GM23338 (cell line): ENCODE measurements at regions not wholly inside any gene's neighbourhood (a gene's known extent, or its start where the extent isn't known, plus 50 kb on each side); places are given as distances from the start of the nearest gene placed in this dataset.

ENCODE experiments used
- ATAC-seq: fragments of 200-7000 bp; cut with Tn5 transposase; 3 replicates; pipeline ENCODE4 v1.9.1; 2020
- DNase-seq: peaks from one replicate; pipeline ENCODE4 v3.0.0-alpha.2; 2015; ENCODE audit warnings: low spot score
- H2AFZ ChIP-seq: fragments of 200-600 bp; sonication (generic); 2 replicates; pipeline ENCODE4 v1.8.0; 2016; ENCODE audit warnings: antibody characterized with exemption, mild to moderate bottlenecking, moderate library complexity
- H3F3A ChIP-seq: fragments of 200-600 bp; sonication (generic); replicated peaks from 2 replicates; pipeline ENCODE4 v1.8.0; 2017; ENCODE audit warnings: antibody characterized with exemption, mixed run types, low read depth
- H3K27ac ChIP-seq: fragments of 200-600 bp; sonication (generic); 2 replicates; pipeline ENCODE4 v1.6.1; 2016; ENCODE audit warnings: low read depth
- H3K27me3 ChIP-seq: fragments of 200-600 bp; sonication (generic); 2 replicates; pipeline ENCODE4 v1.8.0; 2016; ENCODE audit warnings: mild to moderate bottlenecking, mixed run types, moderate library complexity; ENCODE audit not compliant: insufficient read depth
- H3K36me3 ChIP-seq: fragments of 200-600 bp; sonication (generic); 2 replicates; pipeline ENCODE4 v1.8.0; 2016; ENCODE audit warnings: mild to moderate bottlenecking; ENCODE audit not compliant: insufficient read depth
- H3K4me1 ChIP-seq: fragments of 200-600 bp; sonication (generic); 2 replicates; pipeline ENCODE4 v1.8.0; 2016; ENCODE audit warnings: mild to moderate bottlenecking, moderate library complexity; ENCODE audit not compliant: insufficient read depth
- H3K4me2 ChIP-seq: fragments of 200-600 bp; sonication (generic); 2 replicates; pipeline ENCODE4 v1.7.1; 2017; ENCODE audit warnings: mixed run types
- H3K4me3 ChIP-seq: fragments of 200-600 bp; sonication (generic); 2 replicates; pipeline ENCODE4 v1.6.1; 2016; ENCODE audit warnings: mixed run types
- H3K79me2 ChIP-seq: fragments of 200-600 bp; sonication (generic); replicated peaks from 2 replicates; pipeline ENCODE4 v1.8.0; 2017; ENCODE audit warnings: mild to moderate bottlenecking; ENCODE audit not compliant: insufficient read depth
- H3K9me2 ChIP-seq: fragments of 200-600 bp; sonication (generic); 2 replicates; pipeline ENCODE4 v1.8.0; 2017; ENCODE audit not compliant: insufficient read depth
- H4K20me1 ChIP-seq: fragments of 200-600 bp; sonication (generic); replicated peaks from 2 replicates; pipeline ENCODE4 v1.8.0; 2017; ENCODE audit warnings: mild to moderate bottlenecking; ENCODE audit not compliant: insufficient read depth
- H3K27ac Mint-ChIP-seq: 2 replicates; pipeline ENCODE4 v1.8.0; 2020; ENCODE audit warnings: inconsistent platforms, mild to moderate bottlenecking, moderate library complexity, mixed read lengths
- H3K27me3 Mint-ChIP-seq: 3 replicates; pipeline ENCODE4 v1.8.0; 2022; ENCODE audit warnings: low read depth, mild to moderate bottlenecking, moderate library complexity, mixed read lengths, inconsistent platforms; ENCODE audit not compliant: insufficient read depth, poor library complexity
- H3K36me3 Mint-ChIP-seq: 3 replicates; pipeline ENCODE4 v1.8.0; 2021; ENCODE audit warnings: low read depth, mild to moderate bottlenecking, inconsistent platforms, moderate library complexity, mixed read lengths
- H3K4me1 Mint-ChIP-seq: 3 replicates; pipeline ENCODE4 v1.8.0; 2020; ENCODE audit warnings: mild to moderate bottlenecking, inconsistent platforms, mixed read lengths
- H3K4me3 Mint-ChIP-seq: 3 replicates; pipeline ENCODE4 v1.8.0; 2021; ENCODE audit warnings: moderate library complexity, mild to moderate bottlenecking, inconsistent platforms, mixed read lengths
- H3K9me3 Mint-ChIP-seq: 3 replicates; pipeline ENCODE4 v1.8.0; 2020; ENCODE audit warnings: moderate library complexity, mild to moderate bottlenecking, inconsistent platforms, mixed read lengths
- CREB1 ChIP-seq: fragments of 250-450 bp; sonication (Bioruptor Pico); IDR thresholded peaks from 2 replicates; pipeline ENCODE4 v1.5.0; 2020; ENCODE audit warnings: low read depth, mild to moderate bottlenecking, moderate library complexity
- CTCF ChIP-seq, 2 experiments: fragments of 200-600 bp in 1 of 2; sonication (generic) in 1 of 2; conservative IDR thresholded peaks; 2 replicates each; pipeline versions ENCODE4 v1.5.1 to v1.6.1; 2016 to 2017; ENCODE audit warnings: antibody characterized with exemption in 2 of 2, low read depth in 2 of 2, mild to moderate bottlenecking in 2 of 2, moderate library complexity in 1 of 2
- EZH2 ChIP-seq: fragments of 200-600 bp; sonication (generic); IDR thresholded peaks from one replicate; pipeline ENCODE4 v1.8.0; 2017; ENCODE audit warnings: antibody characterized with exemption, mild to moderate bottlenecking, low read depth; ENCODE audit not compliant: unreplicated experiment
- EZH2phosphoT487 ChIP-seq: fragments of 200-600 bp; sonication (generic); IDR thresholded peaks from one replicate; pipeline ENCODE4 v1.8.1; 2018; ENCODE audit warnings: antibody characterized with exemption; ENCODE audit not compliant: unreplicated experiment
- JUNB ChIP-seq: IDR thresholded peaks from one replicate; pipeline ENCODE4 v1.6.1; 2016; ENCODE audit warnings: antibody characterized with exemption; ENCODE audit not compliant: unreplicated experiment
- POLR2AphosphoS5 ChIP-seq: IDR thresholded peaks from 2 replicates; pipeline ENCODE4 v1.6.1; 2016; ENCODE audit warnings: antibody characterized with exemption, low read depth
- STAT1 ChIP-seq: IDR thresholded peaks from one replicate; pipeline ENCODE4 v1.6.1; 2016; ENCODE audit warnings: antibody characterized with exemption; ENCODE audit not compliant: unreplicated experiment
- ZNF114 ChIP-seq: fragments of 250-450 bp; sonication (Bioruptor Pico); IDR thresholded peaks from 2 replicates; pipeline ENCODE4 v1.5.0; 2020; ENCODE audit warnings: mild to moderate bottlenecking, moderate library complexity
- ZNF331 ChIP-seq: fragments of 250-450 bp; sonication (Bioruptor Pico); IDR thresholded peaks from 2 replicates; pipeline ENCODE4 v1.5.0; 2020; ENCODE audit warnings: low read depth, mild to moderate bottlenecking, moderate library complexity
- TF ChIP-seq, protein P1 (sequence below): IDR thresholded peaks from one replicate; pipeline ENCODE4 v1.6.1; 2018; ENCODE audit warnings: antibody characterized with exemption; ENCODE audit not compliant: unreplicated experiment
- TF ChIP-seq, protein P2 (sequence below): fragments of 250-450 bp; sonication (Bioruptor Pico); IDR thresholded peaks from 2 replicates; pipeline ENCODE4 v1.5.0; 2020; ENCODE audit warnings: mild to moderate bottlenecking, moderate library complexity

DNA sequence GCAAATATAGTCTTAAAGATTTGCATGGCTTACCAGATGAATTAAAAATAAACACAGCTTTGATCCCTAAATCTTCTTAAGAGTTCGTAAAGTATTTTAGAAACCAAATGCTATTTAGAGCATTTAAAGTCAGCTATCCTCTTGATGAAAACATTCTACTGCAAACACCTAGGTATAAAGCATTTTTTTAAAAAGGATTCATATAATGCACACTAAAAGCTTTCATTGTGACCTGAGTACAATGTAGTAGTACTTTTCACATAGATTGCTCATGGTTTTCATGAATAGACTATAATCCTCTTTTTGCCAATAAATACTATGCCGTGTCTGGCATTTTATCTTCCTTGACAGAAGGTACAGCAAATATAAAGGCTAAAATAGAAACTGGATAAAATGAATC lies 805.1 kb upstream of the INTU start:
- H3K27ac Mint-ChIP-seq, result no peak overlapping the region
- peaks cover 10% of the 10 kb centered on the region; the same call in 2 of the 3 replicates for H3K9me3 Mint-ChIP-seq
- Histone ChIP-seq H3K36me3 (0 out of 2 replicates have a peak, but pooled peaks cover 3% of the 10 kb centered on the region), H4K20me1 (no peaks in the 10 kb centered on the region), H3K27me3 (no peaks in the 10 kb centered on the region), H2AFZ (no peak overlapping the region), H3K4me3 (no peak overlapping the region), H3K4me1 (no peaks in the 10 kb centered on the region), H3K4me2 (no peak overlapping the region), H3F3A (no peaks in the 10 kb centered on the region), H3K79me2 (no peaks in the 10 kb centered on the region), H3K27ac (no peak overlapping the region), H3K9me2 (no peaks in the 10 kb centered on the region)
- no peak for DNase-seq
- H3K27me3 Mint-ChIP-seq, result no peaks in the 10 kb centered on the region
- ATAC-seq, result no peak
- H3K36me3 Mint-ChIP-seq, result no peaks in the 10 kb centered on the region
- H3K4me3 Mint-ChIP-seq, result no peak overlapping the region
- no peak for TF ChIP-seq ZNF114 (CRISPR knock-in tag)
- no peak for TF ChIP-seq EZH2phosphoT487
- no peak for TF ChIP-seq ZNF331 (CRISPR knock-in tag)
- H3K4me1 Mint-ChIP-seq, result no peaks in the 10 kb centered on the region

GRCh38 chr4:126834854-126835253 lies 797.9 kb upstream of the INTU start:
- DNase-seq (no peak), ATAC-seq (no peak)
- Histone ChIP-seq H3K4me3 (no peak overlapping the region), H4K20me1 (no peaks in the 10 kb centered on the region), H3K9me2 (peaks cover 5% of the 10 kb centered on the region; the same call in 1 of the 2 replicates), H3K36me3 (no peaks in the 10 kb centered on the region), H3K27ac (no peak overlapping the region), H3K4me2 (no peak overlapping the region), H3K27me3 (no peaks in the 10 kb centered on the region), H3K79me2 (no peaks in the 10 kb centered on the region), H3K4me1 (no peaks in the 10 kb centered on the region), H2AFZ (no peak overlapping the region), H3F3A (no peaks in the 10 kb centered on the region)
- no peak overlapping the region for H3K27ac Mint-ChIP-seq
- no peaks in the 10 kb centered on the region for H3K4me1 Mint-ChIP-seq
- no peak overlapping the region for H3K4me3 Mint-ChIP-seq
- peaks cover 27% of the 10 kb centered on the region; the same call in 2 of the 3 replicates for H3K9me3 Mint-ChIP-seq
- no peaks in the 10 kb centered on the region; the same call in 2 of the 3 replicates for H3K36me3 Mint-ChIP-seq
- H3K27me3 Mint-ChIP-seq, result no peaks in the 10 kb centered on the region
- TF ChIP-seq ZNF331 (CRISPR knock-in tag) (no peak), CTCF (conservative IDR thresholded peaks at IDR 0.05; ENCODE audit: low read depth in 2 of 2) (no peak), CREB1 (CRISPR knock-in tag) (no peak), ZNF114 (CRISPR knock-in tag) (no peak), STAT1 (no peak), EZH2 (no peak), JUNB (no peak), POLR2AphosphoS5 (no peak), EZH2phosphoT487 (no peak)
- TF ChIP-seq, protein P1, sequence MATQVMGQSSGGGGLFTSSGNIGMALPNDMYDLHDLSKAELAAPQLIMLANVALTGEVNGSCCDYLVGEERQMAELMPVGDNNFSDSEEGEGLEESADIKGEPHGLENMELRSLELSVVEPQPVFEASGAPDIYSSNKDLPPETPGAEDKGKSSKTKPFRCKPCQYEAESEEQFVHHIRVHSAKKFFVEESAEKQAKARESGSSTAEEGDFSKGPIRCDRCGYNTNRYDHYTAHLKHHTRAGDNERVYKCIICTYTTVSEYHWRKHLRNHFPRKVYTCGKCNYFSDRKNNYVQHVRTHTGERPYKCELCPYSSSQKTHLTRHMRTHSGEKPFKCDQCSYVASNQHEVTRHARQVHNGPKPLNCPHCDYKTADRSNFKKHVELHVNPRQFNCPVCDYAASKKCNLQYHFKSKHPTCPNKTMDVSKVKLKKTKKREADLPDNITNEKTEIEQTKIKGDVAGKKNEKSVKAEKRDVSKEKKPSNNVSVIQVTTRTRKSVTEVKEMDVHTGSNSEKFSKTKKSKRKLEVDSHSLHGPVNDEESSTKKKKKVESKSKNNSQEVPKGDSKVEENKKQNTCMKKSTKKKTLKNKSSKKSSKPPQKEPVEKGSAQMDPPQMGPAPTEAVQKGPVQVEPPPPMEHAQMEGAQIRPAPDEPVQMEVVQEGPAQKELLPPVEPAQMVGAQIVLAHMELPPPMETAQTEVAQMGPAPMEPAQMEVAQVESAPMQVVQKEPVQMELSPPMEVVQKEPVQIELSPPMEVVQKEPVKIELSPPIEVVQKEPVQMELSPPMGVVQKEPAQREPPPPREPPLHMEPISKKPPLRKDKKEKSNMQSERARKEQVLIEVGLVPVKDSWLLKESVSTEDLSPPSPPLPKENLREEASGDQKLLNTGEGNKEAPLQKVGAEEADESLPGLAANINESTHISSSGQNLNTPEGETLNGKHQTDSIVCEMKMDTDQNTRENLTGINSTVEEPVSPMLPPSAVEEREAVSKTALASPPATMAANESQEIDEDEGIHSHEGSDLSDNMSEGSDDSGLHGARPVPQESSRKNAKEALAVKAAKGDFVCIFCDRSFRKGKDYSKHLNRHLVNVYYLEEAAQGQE, result no peak
- TF ChIP-seq, protein P2, sequence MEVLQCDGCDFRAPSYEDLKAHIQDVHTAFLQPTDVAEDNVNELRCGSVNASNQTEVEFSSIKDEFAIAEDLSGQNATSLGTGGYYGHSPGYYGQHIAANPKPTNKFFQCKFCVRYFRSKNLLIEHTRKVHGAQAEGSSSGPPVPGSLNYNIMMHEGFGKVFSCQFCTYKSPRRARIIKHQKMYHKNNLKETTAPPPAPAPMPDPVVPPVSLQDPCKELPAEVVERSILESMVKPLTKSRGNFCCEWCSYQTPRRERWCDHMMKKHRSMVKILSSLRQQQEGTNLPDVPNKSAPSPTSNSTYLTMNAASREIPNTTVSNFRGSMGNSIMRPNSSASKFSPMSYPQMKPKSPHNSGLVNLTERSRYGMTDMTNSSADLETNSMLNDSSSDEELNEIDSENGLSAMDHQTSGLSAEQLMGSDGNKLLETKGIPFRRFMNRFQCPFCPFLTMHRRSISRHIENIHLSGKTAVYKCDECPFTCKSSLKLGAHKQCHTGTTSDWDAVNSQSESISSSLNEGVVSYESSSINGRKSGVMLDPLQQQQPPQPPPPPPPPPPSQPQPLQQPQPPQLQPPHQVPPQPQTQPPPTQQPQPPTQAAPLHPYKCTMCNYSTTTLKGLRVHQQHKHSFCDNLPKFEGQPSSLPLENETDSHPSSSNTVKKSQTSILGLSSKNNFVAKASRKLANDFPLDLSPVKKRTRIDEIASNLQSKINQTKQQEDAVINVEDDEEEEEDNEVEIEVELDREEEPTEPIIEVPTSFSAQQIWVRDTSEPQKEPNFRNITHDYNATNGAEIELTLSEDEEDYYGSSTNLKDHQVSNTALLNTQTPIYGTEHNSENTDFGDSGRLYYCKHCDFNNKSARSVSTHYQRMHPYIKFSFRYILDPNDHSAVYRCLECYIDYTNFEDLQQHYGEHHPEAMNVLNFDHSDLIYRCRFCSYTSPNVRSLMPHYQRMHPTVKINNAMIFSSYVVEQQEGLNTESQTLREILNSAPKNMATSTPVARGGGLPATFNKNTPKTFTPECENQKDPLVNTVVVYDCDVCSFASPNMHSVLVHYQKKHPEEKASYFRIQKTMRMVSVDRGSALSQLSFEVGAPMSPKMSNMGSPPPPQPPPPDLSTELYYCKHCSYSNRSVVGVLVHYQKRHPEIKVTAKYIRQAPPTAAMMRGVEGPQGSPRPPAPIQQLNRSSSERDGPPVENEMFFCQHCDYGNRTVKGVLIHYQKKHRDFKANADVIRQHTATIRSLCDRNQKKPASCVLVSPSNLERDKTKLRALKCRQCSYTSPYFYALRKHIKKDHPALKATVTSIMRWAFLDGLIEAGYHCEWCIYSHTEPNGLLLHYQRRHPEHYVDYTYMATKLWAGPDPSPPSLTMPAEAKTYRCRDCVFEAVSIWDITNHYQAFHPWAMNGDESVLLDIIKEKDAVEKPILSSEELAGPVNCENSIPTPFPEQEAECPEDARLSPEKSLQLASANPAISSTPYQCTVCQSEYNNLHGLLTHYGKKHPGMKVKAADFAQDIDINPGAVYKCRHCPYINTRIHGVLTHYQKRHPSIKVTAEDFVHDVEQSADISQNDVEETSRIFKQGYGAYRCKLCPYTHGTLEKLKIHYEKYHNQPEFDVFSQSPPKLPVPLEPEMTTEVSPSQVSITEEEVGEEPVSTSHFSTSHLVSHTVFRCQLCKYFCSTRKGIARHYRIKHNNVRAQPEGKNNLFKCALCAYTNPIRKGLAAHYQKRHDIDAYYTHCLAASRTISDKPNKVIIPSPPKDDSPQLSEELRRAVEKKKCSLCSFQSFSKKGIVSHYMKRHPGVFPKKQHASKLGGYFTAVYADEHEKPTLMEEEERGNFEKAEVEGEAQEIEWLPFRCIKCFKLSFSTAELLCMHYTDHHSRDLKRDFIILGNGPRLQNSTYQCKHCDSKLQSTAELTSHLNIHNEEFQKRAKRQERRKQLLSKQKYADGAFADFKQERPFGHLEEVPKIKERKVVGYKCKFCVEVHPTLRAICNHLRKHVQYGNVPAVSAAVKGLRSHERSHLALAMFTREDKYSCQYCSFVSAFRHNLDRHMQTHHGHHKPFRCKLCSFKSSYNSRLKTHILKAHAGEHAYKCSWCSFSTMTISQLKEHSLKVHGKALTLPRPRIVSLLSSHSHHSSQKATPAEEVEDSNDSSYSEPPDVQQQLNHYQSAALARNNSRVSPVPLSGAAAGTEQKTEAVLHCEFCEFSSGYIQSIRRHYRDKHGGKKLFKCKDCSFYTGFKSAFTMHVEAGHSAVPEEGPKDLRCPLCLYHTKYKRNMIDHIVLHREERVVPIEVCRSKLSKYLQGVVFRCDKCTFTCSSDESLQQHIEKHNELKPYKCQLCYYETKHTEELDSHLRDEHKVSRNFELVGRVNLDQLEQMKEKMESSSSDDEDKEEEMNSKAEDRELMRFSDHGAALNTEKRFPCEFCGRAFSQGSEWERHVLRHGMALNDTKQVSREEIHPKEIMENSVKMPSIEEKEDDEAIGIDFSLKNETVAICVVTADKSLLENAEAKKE (CRISPR knock-in tag), result no peak
